Astrocyte (in vitro differentiated cells and primary cell): ENCODE measurements at regions not wholly inside any gene's neighbourhood (a gene's known extent, or its start where the extent isn't known, plus 50 kb on each side); places are given as distances from the start of the nearest gene placed in this dataset.

Experiments used
- CTCF ChIP-seq: IDR thresholded peaks from 2 replicates; pipeline ENCODE4 v1.5.1; 2011; ENCODE audit warnings: low read depth, mild to moderate bottlenecking, inconsistent platforms, low read length, moderate library complexity; ENCODE audit not compliant: insufficient read depth
- EZH2 ChIP-seq: IDR thresholded peaks from 2 replicates; pipeline ENCODE4 v1.6.1; 2012; ENCODE audit warnings: mild to moderate bottlenecking, low read length, inconsistent platforms; ENCODE audit not compliant: insufficient read depth

DNA sequence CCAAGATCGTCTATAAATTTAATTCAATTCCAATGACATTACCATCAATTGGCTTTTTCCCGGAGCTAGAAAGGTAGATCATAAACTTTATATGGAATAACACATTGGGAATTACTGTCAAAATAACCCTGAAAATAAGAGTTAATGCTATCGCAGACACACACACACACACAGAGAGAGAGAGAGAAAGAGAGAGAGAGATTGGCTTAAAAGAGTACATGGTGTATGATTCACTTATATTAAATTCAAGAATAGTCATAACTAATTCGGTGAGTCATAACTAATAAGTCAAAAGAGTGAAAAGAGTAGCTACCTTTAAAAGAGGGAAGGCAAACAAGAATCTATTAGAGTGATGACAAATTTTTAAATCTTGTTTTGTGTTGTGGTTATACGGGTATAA lies 425.5 kb downstream of the TBC1D32 start:
- TF ChIP-seq CTCF (no peak), EZH2 (no peak)
